ENCODE measurements at regions not wholly inside any gene's neighbourhood (a gene's known extent, or its start where the extent isn't known, plus 50 kb on each side); places are given as distances from the start of the nearest gene placed in this dataset.

DNA sequence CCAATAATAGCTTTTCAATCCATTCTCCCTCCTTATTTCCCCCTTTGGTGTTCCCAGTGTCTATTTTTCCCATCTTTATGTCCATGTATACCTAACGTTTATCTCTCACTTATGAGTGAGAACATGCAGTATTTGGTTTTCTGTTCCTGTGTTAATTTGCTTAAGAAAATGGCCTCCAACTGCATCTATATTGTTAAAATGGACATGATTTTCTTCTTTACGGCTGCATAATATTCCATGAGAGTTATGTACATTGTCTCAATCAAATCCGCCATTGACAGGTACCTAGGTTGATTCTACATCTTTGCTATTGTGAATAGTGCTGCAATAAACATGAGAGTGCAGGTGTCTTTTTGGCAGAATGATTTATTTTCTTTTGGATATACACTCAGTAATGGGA, 126.7 kb downstream of the CTH start:
- TF ChIP-seq, protein P1, sequence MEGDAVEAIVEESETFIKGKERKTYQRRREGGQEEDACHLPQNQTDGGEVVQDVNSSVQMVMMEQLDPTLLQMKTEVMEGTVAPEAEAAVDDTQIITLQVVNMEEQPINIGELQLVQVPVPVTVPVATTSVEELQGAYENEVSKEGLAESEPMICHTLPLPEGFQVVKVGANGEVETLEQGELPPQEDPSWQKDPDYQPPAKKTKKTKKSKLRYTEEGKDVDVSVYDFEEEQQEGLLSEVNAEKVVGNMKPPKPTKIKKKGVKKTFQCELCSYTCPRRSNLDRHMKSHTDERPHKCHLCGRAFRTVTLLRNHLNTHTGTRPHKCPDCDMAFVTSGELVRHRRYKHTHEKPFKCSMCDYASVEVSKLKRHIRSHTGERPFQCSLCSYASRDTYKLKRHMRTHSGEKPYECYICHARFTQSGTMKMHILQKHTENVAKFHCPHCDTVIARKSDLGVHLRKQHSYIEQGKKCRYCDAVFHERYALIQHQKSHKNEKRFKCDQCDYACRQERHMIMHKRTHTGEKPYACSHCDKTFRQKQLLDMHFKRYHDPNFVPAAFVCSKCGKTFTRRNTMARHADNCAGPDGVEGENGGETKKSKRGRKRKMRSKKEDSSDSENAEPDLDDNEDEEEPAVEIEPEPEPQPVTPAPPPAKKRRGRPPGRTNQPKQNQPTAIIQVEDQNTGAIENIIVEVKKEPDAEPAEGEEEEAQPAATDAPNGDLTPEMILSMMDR (IDR thresholded peaks at IDR 0.05), result no peak
- TF ChIP-seq POLR2A (IDR thresholded peaks at IDR 0.05), result no peak

Data from thyroid gland (tissue), 4 donors.